HepG2 (cell line): ENCODE measurements at regions not wholly inside any gene's neighbourhood (a gene's known extent, or its start where the extent isn't known, plus 50 kb on each side); places are given as distances from the start of the nearest gene placed in this dataset.

Experiments
- ATAC-seq: fragments of 200-7000 bp; cut with Tn5 transposase; 3 replicates; pipeline ENCODE4 v1.9.1; 2020; ENCODE audit warnings: mild to moderate bottlenecking, moderate library complexity
- BruUV-seq: library from RNA; stranded (reverse); fragments of 400-500 nt; replicated peaks from 2 replicates; lab custom pipeline; 2021; lab: Mats Ljungman, UMichigan
- CTCF ChIA-PET: fragments of 300-600 bp; formaldehyde crosslinking; extraction: SDS; loops from one replicate; lab custom pipeline; 2021; ENCODE audit warnings: low total read pairs, inconsistent platforms, low intra/inter-chr PET ratio; lab: Yijun Ruan, JAX
- POLR2A ChIA-PET: fragments of 350-600 bp; sonication (Branson Sonifier 250); formaldehyde crosslinking; loops from one replicate; lab custom pipeline; 2020; ENCODE audit warnings: antibody characterized with exemption, inconsistent platforms; lab: Yijun Ruan, JAX
- DNase-seq: peaks from one replicate; pipeline ENCODE4 v3.0.0-alpha.2; 2015; ENCODE audit warnings: low spot score
- FAIRE-seq: peaks from 3 replicates; lab custom pipeline; 2011; peaks lifted over from hg19 to GRCh38; lab: Jason Lieb, UNC
- H2AFZ ChIP-seq: one replicate; pipeline ENCODE4 v1.6.1; 2011; ENCODE audit warnings: low read length, inconsistent platforms
- H3K27ac ChIP-seq: fragments of 300-600 bp; 3 replicates; pipeline ENCODE4 v1.8.0; 2011; ENCODE audit warnings: mixed run types, mild to moderate bottlenecking, mixed read lengths, low read length, inconsistent platforms; ENCODE audit not compliant: insufficient read depth; ENCODE audit errors: extremely low read length
- H3K27me3 ChIP-seq, 2 experiments: fragments of 200-600 bp in 1 of 2; 2 replicates in 1 of 2; 3 replicates in 1 of 2; pipeline versions ENCODE4 v1.6.0 to v1.8.0; 2011; ENCODE audit warnings: low read length in 2 of 2, mild to moderate bottlenecking in 2 of 2, moderate library complexity in 2 of 2, inconsistent platforms in 1 of 2; ENCODE audit not compliant: insufficient read depth in 2 of 2, control insufficient read depth in 1 of 2
- H3K36me3 ChIP-seq, 2 experiments: fragments of 200-600 bp in 1 of 2; replicated peaks in 1 of 2; 2 replicates in 1 of 2; 3 replicates in 1 of 2; pipeline versions ENCODE4 v1.5.1 to v1.8.0; 2011; ENCODE audit warnings: low read length in 2 of 2, inconsistent platforms in 1 of 2; ENCODE audit not compliant: insufficient read depth in 2 of 2, control insufficient read depth in 1 of 2
- H3K4me1 ChIP-seq: 2 replicates; pipeline ENCODE4 v1.5.1; 2012; ENCODE audit warnings: low read length, inconsistent platforms; ENCODE audit not compliant: insufficient read depth
- H3K4me2 ChIP-seq: 2 replicates; pipeline ENCODE4 v1.6.0; 2011; ENCODE audit warnings: low read depth, low read length, inconsistent platforms
- H3K4me3 ChIP-seq, 3 experiments: fragments of 200-600 bp in 1 of 3; sonication (generic), shearing (Covaris generic) in 1 of 3; replicated peaks in 1 of 3; 2 replicates each; pipeline ENCODE4 v1.5.1; 2011 to 2016; ENCODE audit warnings: low read length in 3 of 3, inconsistent platforms in 2 of 3, low read depth in 2 of 3, mild to moderate bottlenecking in 2 of 3, control low read depth in 1 of 3, mixed read lengths in 1 of 3; ENCODE audit not compliant: insufficient read depth in 1 of 3
- H3K79me2 ChIP-seq: one replicate; pipeline ENCODE4 v1.6.1; 2011; ENCODE audit warnings: low read length, inconsistent platforms; ENCODE audit not compliant: insufficient read depth
- H3K9ac ChIP-seq: 2 replicates; pipeline ENCODE4 v1.6.0; 2011; ENCODE audit warnings: mild to moderate bottlenecking, low read depth, low read length, inconsistent platforms; ENCODE audit not compliant: insufficient read depth
- H3K9me3 ChIP-seq: 2 replicates; pipeline ENCODE4 v1.5.1; 2012; ENCODE audit warnings: mild to moderate bottlenecking, low read length
- H4K20me1 ChIP-seq: 2 replicates; pipeline ENCODE4 v1.6.0; 2011; ENCODE audit warnings: inconsistent platforms, mild to moderate bottlenecking, low read length, moderate library complexity; ENCODE audit not compliant: insufficient read depth
- EHMT2 ChIP-seq: fragments of 200-600 bp; sonication (generic); IDR thresholded peaks from 2 replicates; pipeline ENCODE4 v1.7.0; 2017; ENCODE audit warnings: antibody characterized with exemption, low read depth, low read length, borderline replicate concordance
- FOXA1 ChIP-seq, 2 experiments: fragments of 450-650 bp in 1 of 2; sonication (generic) in 1 of 2; formaldehyde crosslinking in 1 of 2; IDR thresholded peaks; 2 replicates each; pipeline versions ENCODE4 v1.4.0 to v1.6.1; 2016 to 2020; ENCODE audit warnings: missing genetic modification reagents in 1 of 2
- KIAA2018 ChIP-seq: sonication (generic); formaldehyde crosslinking; IDR thresholded peaks from 2 replicates; pipeline ENCODE4 v1.5.0; 2020; ENCODE audit warnings: mild to moderate bottlenecking, missing genetic modification reagents, borderline replicate concordance
- MATR3 ChIP-seq: sonication (generic); formaldehyde crosslinking; IDR thresholded peaks from 2 replicates; pipeline ENCODE4 v1.4.0; 2020; ENCODE audit warnings: missing genetic modification reagents
- MYC ChIP-seq: sonication (generic); formaldehyde crosslinking; IDR thresholded peaks from 2 replicates; pipeline ENCODE4 v1.9.0; 2021; ENCODE audit warnings: missing genetic modification reagents, borderline replicate concordance
- PAF1 ChIP-seq: IDR thresholded peaks from 2 replicates; pipeline ENCODE4 v1.6.1; 2016; ENCODE audit warnings: missing genetic modification reagents, missing compliant biosample characterization
- SP5 ChIP-seq: IDR thresholded peaks from 2 replicates; pipeline ENCODE4 v1.6.1; 2016; ENCODE audit warnings: low read depth, borderline replicate concordance
- TARDBP ChIP-seq: sonication (generic); formaldehyde crosslinking; IDR thresholded peaks from 2 replicates; pipeline ENCODE4 v1.8.0; 2022; ENCODE audit warnings: mild to moderate bottlenecking, missing genetic modification reagents
- THAP11 ChIP-seq: IDR thresholded peaks from 2 replicates; pipeline ENCODE4 v1.6.1; 2016; ENCODE audit warnings: missing biosample characterization, missing genetic modification reagents
- ZNF138 ChIP-seq: sonication (generic); formaldehyde crosslinking; IDR thresholded peaks from 2 replicates; pipeline ENCODE4 v1.5.0; 2020; ENCODE audit warnings: mild to moderate bottlenecking, low read depth, missing genetic modification reagents
- ZNF431 ChIP-seq: sonication (generic); formaldehyde crosslinking; IDR thresholded peaks from 2 replicates; pipeline ENCODE4 v1.9.0; 2022; ENCODE audit warnings: missing genetic modification reagents, low read depth, mild to moderate bottlenecking, borderline replicate concordance
- ZNF441 ChIP-seq: sonication (generic); formaldehyde crosslinking; IDR thresholded peaks from 2 replicates; pipeline ENCODE4 v1.7.0; 2021; ENCODE audit warnings: missing genetic modification reagents, borderline replicate concordance
- ZNF703 ChIP-seq: sonication (generic); formaldehyde crosslinking; IDR thresholded peaks from 2 replicates; pipeline ENCODE4 v1.5.1; 2020; ENCODE audit warnings: missing genetic modification reagents, mild to moderate bottlenecking, moderate library complexity, borderline replicate concordance
- WGBS: methylation state at CpG from one replicate; pipeline ENCODE4 v1.1.6; 2017; ENCODE audit warnings: low lambda C conversion rate; 5-methylcytosine and 5-hydroxymethylcytosine counted together
- in situ Hi-C: cut with HindIII; loops from 2 replicates; pipeline ENCODE4 v1.10.0; 2017; ENCODE audit warnings: low pct_unique_long_range_greater_than_20kb; ENCODE audit not compliant: extremely low pct_ligation_motif_present
- intact Hi-C: fragments of 100-400 bp; cut with micrococcal nuclease; formaldehyde crosslinking; loops from one replicate; pipeline ENCODE4 v1.10.0; 2022; ENCODE audit not compliant: unreplicated experiment

- Histone ChIP-seq H3K36me3 (no peaks in the 10 kb centered on the region), H3K4me1 (no peaks in the 10 kb centered on the region), H3K79me2 (no peaks in the 10 kb centered on the region), H2AFZ (no peak overlapping the region), H3K4me2 (no peak overlapping the region)
- ATAC-seq: no peak
- TF ChIP-seq ZNF138 (CRISPR knock-in tag) (no peak), SP5 (CRISPR knock-in tag) (no peak), ZNF703 (CRISPR knock-in tag) (no peak), FOXA1 (IDR thresholded peaks at IDR 0.05) (no peak), FOXA1 (CRISPR knock-in tag; IDR thresholded peaks at IDR 0.05) (no peak), THAP11 (no peak), EHMT2 (no peak)
- TF ChIP-seq, all 625 proteins: peak for 0
- H3K27me3 ChIP-seq: no peaks in the 10 kb centered on the region
- ChIA-PET CTCF (no interaction called here), POLR2A (no interaction called here)
- DNase-seq: no peak
- no peak overlapping the region for H3K27ac ChIP-seq
- FAIRE-seq: no peak
- no TSS peak for BruUV-seq
- WGBS: 69% methylated on average over 1 of the region's 1 CpG
- in situ Hi-C loops (no loop called here), intact Hi-C loops (no loop called here)
- no peaks in the 10 kb centered on the region for H4K20me1 ChIP-seq
- no peak overlapping the region for H3K9ac ChIP-seq
- no peak overlapping the region for H3K4me3 ChIP-seq
- H3K9me3 ChIP-seq: no peaks in the 10 kb centered on the region
These were observed 261.2 kb upstream of the ANKRD50 start for GRCh38 chr4:124973716-124974115.

- CTCF ChIA-PET: no interaction called here
- BruUV-seq: no TSS peak
- 1% methylated on average over 2 of the region's 2 CpGs for WGBS
- H3K9me3 ChIP-seq: no peaks in the 10 kb centered on the region
- H3K79me2 ChIP-seq: no peaks in the 10 kb centered on the region
- DNase-seq (no peak), ATAC-seq (no peak), FAIRE-seq (no peak)
- no peak overlapping the region for H3K27ac ChIP-seq
- no peaks in the 10 kb centered on the region for H3K36me3 ChIP-seq
- no peaks in the 10 kb centered on the region for H3K4me1 ChIP-seq
- no peaks in the 10 kb centered on the region for H3K27me3 ChIP-seq
- H3K4me2 ChIP-seq: no peak overlapping the region
- POLR2A ChIA-PET: no interaction called here
- in situ Hi-C loops (no loop called here), intact Hi-C loops (no loop called here)
- no peak overlapping the region for H3K9ac ChIP-seq
- H4K20me1 ChIP-seq: no peaks in the 10 kb centered on the region
- H2AFZ ChIP-seq: no peak overlapping the region
- no peak overlapping the region for H3K4me3 ChIP-seq
- no peak for TF ChIP-seq KIAA2018 (CRISPR knock-in tag)
- no peak for TF ChIP-seq MYC (CRISPR knock-in tag)
- TF ChIP-seq TARDBP (CRISPR knock-in tag): no peak
- TF ChIP-seq ZNF441 (CRISPR knock-in tag): no peak
- TF ChIP-seq ZNF431 (CRISPR knock-in tag): no peak
- TF ChIP-seq PAF1 (CRISPR knock-in tag): no peak
- TF ChIP-seq MATR3 (CRISPR knock-in tag): no peak
These were observed 257.5 kb upstream of the ANKRD50 start for GRCh38 chr4:124970011-124970410.
